ENCODE measurements at regions not wholly inside any gene's neighbourhood (a gene's known extent, or its start where the extent isn't known, plus 50 kb on each side); places are given as distances from the start of the nearest gene placed in this dataset.

GRCh38 chr13:62702502-62702901, 1286.9 kb upstream of the PCDH20 start:
- TF ChIP-seq CTCF (IDR thresholded peaks at IDR 0.05): no peak
- TF ChIP-seq POLR2AphosphoS5 (IDR thresholded peaks at IDR 0.05): no peak
- no peak for TF ChIP-seq POLR2A (IDR thresholded peaks at IDR 0.05; ENCODE audit: low read depth)

Data from esophagus muscularis mucosa (tissue), 3 donors.